GM19328 (cell line): ENCODE measurements at regions not wholly inside any gene's neighbourhood (a gene's known extent, or its start where the extent isn't known, plus 50 kb on each side); places are given as distances from the start of the nearest gene placed in this dataset.
"Not testable (repeated sequence)": the region's sequence is repeated elsewhere in the genome, so short reads cannot be mapped to it uniquely, and the experiment has no call there.

Experiments
- ATAC-seq: cut with Tn5 transposase; IDR thresholded peaks from one replicate; pipeline ENCODE4 v1.9.1; 2021; ENCODE audit warnings: mild to moderate bottlenecking, moderate library complexity; ENCODE audit not compliant: unreplicated experiment

GRCh38 chr6:97450087-97450486 lies 167.1 kb upstream of the MMS22L start:
- ATAC-seq: no peak

- ATAC-seq: no peak
Observed at GRCh38 chr6:97456070-97456469, 173.1 kb upstream of the MMS22L start.

- ATAC-seq: no peak
Observed at GRCh38 chr6:97459535-97459934, 176.5 kb upstream of the MMS22L start.

GRCh38 chr6:97459986-97460385 lies 177.0 kb upstream of the MMS22L start:
- ATAC-seq: no peak

- no peak for ATAC-seq
Observed at GRCh38 chr6:97460394-97461080, 177.5 kb upstream of the MMS22L start.

GRCh38 chr6:97461218-97461617 lies 178.2 kb upstream of the MMS22L start:
- no peak for ATAC-seq

GRCh38 chr6:97462031-97462430 lies 179.0 kb upstream of the MMS22L start:
- ATAC-seq: no peak

GRCh38 chr6:97462938-97463598 lies 180.1 kb upstream of the MMS22L start:
- no peak for ATAC-seq

- ATAC-seq: no peak
Observed at GRCh38 chr6:97465877-97466561, 183.0 kb upstream of the MMS22L start.

- ATAC-seq: no peak
Observed at GRCh38 chr6:97468981-97469380, 186.0 kb upstream of the MMS22L start.

- ATAC-seq: no peak
Observed at GRCh38 chr6:97469451-97469850, 186.4 kb upstream of the MMS22L start.

- no peak for ATAC-seq
Observed at GRCh38 chr6:97470322-97470721, 187.3 kb upstream of the MMS22L start.

GRCh38 chr6:97473979-97474378 lies 191.0 kb upstream of the MMS22L start:
- no peak for ATAC-seq

GRCh38 chr6:97497713-97498331 lies 214.8 kb upstream of the MMS22L start:
- peak; percentile 98 for ATAC-seq

- no peak for ATAC-seq
Observed at GRCh38 chr6:97501853-97502252, 218.8 kb upstream of the MMS22L start.

GRCh38 chr6:97508646-97509045 lies 225.6 kb upstream of the MMS22L start:
- no peak for ATAC-seq

- not testable (repeated sequence) for ATAC-seq
Observed at GRCh38 chr6:97513260-97513659, 230.2 kb upstream of the MMS22L start.

- ATAC-seq: no peak
Observed at GRCh38 chr6:97524811-97525210, 241.8 kb upstream of the MMS22L start.

GRCh38 chr6:97535800-97536199 lies 252.8 kb upstream of the MMS22L start:
- no peak for ATAC-seq

GRCh38 chr6:97548354-97548753 lies 265.3 kb upstream of the MMS22L start:
- ATAC-seq: no peak

- no peak for ATAC-seq
Observed at GRCh38 chr6:97557355-97557754, 274.3 kb upstream of the MMS22L start.

GRCh38 chr6:97563529-97563928 lies 280.5 kb upstream of the MMS22L start:
- no peak for ATAC-seq
